CD4-positive, alpha-beta T cell (primary cell): ENCODE measurements at regions not wholly inside any gene's neighbourhood (a gene's known extent, or its start where the extent isn't known, plus 50 kb on each side); places are given as distances from the start of the nearest gene placed in this dataset.

ENCODE experiments used
- ATAC-seq: fragments of 200-7000 bp; cut with Tn5 transposase; one replicate; pipeline ENCODE4 v1.10.0; 2022; ENCODE audit warnings: mild to moderate bottlenecking; ENCODE audit not compliant: poor library complexity
- CTCF ChIA-PET: fragments of 350-600 bp; sonication (Branson Sonifier 250); formaldehyde crosslinking; loops from one replicate; lab custom pipeline; 2021; ENCODE audit warnings: antibody characterized with exemption, inconsistent platforms; lab: Charles Lee
- POLR2A ChIA-PET: fragments of 350-600 bp; sonication (Branson Sonifier 250); formaldehyde crosslinking; loops from one replicate; lab custom pipeline; 2021; ENCODE audit warnings: antibody characterized with exemption, inconsistent platforms; lab: Charles Lee
- DNase-seq, 14 experiments: peaks; one replicate each; pipeline ENCODE4 v3.0.0-alpha.2; 2013 to 2020; ENCODE audit warnings: mixed read lengths in 2 of 14
- H3K27ac ChIP-seq, 2 donors: one replicate each; pipeline versions ENCODE4 v1.5.1 to v1.7.0; 2013; ENCODE audit warnings: low read length in 2 of 2, low read depth in 1 of 2, mild to moderate bottlenecking in 1 of 2
- H3K27me3 ChIP-seq, 2 experiments: 1 replicate in 1 of 2; 2 replicates in 1 of 2; pipeline versions ENCODE4 v1.6.1 to v1.7.0; 2013; ENCODE audit warnings: low read length in 2 of 2, control low read depth in 1 of 2, mild to moderate bottlenecking in 1 of 2, moderate library complexity in 1 of 2; ENCODE audit not compliant: insufficient read depth in 2 of 2, control insufficient read depth in 1 of 2
- H3K36me3 ChIP-seq: one replicate; pipeline ENCODE4 v1.6.1; 2013; ENCODE audit warnings: low read length, control low read depth; ENCODE audit not compliant: insufficient read depth
- H3K4me1 ChIP-seq: one replicate; pipeline ENCODE4 v1.6.1; 2013; ENCODE audit warnings: low read length, control low read depth; ENCODE audit not compliant: insufficient read depth
- H3K4me3 ChIP-seq: one replicate; pipeline ENCODE4 v1.5.1; 2013; ENCODE audit warnings: mild to moderate bottlenecking, low read length, moderate library complexity
- H3K9me3 ChIP-seq, 2 experiments: 1 replicate in 1 of 2; 2 replicates in 1 of 2; pipeline versions ENCODE4 v1.6.1 to v1.7.0; 2013; ENCODE audit warnings: low read length in 2 of 2, mild to moderate bottlenecking in 2 of 2, control low read depth in 1 of 2, moderate library complexity in 1 of 2; ENCODE audit not compliant: control insufficient read depth in 1 of 2, insufficient read depth in 1 of 2
- H3K27ac Mint-ChIP-seq: one replicate; pipeline ENCODE4 v1.8.0; 2020; ENCODE audit warnings: mixed read lengths
- H3K27me3 Mint-ChIP-seq: one replicate; pipeline ENCODE4 v1.8.0; 2021; ENCODE audit warnings: mixed read lengths
- H3K36me3 Mint-ChIP-seq: one replicate; pipeline ENCODE4 v1.8.0; 2021; ENCODE audit warnings: low read depth, mixed read lengths
- H3K4me1 Mint-ChIP-seq: one replicate; pipeline ENCODE4 v1.8.0; 2021; ENCODE audit warnings: low read depth, mixed read lengths
- H3K4me3 Mint-ChIP-seq: one replicate; pipeline ENCODE4 v1.8.0; 2020; ENCODE audit warnings: mild to moderate bottlenecking, mixed read lengths
- H3K9me3 Mint-ChIP-seq: one replicate; pipeline ENCODE4 v1.8.0; 2020; ENCODE audit warnings: mixed read lengths
- CTCF ChIP-seq: fragments of 200-600 bp; IDR thresholded peaks from one replicate; pipeline ENCODE4 v1.8.0; 2022; ENCODE audit warnings: antibody characterized with exemption, mild to moderate bottlenecking
- intact Hi-C, 2 experiments: fragments of 100-400 bp; cut with DNase I in 1 of 2; cut with micrococcal nuclease in 1 of 2; formaldehyde crosslinking; loops; one replicate each; pipeline versions ENCODE4 v1.15.1 to v1.9.0; 2023 to 2025; cut with DNase I, micrococcal nuclease

DNA sequence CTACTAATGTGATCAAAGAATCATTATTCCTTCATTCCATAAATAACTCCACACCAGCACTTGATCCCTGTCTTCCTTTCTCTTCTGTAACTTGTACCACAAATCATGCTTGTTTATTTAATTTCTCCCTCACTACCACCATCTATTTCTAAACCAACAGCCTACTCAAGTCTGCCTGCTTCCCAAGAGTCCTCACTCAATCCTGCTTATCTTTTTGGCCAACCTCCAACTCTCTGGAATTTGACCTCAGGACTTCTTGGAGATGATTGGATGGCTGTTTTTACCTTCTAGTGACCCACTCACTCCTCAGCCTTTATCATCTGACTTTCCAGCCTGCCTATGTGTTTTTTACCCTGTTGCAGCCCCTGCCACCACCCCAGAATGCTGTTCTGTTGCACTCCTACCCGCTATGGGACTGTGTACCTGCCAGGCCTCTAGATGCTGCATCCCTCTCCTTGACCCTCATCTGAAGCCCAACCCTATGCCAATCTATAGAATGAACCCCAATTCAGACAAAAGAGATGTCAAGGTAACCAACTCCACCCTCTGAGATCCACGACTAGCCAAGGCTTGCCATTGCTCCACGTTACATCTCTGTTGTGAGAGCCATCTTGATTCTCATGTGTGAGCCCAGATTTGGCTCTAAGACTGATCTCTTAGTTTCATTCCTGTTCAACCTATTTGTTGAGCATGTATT is 150.2 kb upstream of the PLEKHG7 start:
- Histone ChIP-seq H3K4me3 (no peak overlapping the region), H3K27me3 (no peaks in the 10 kb centered on the region), H3K4me1 (peaks cover 19% of the 10 kb centered on the region), H3K9me3 (peaks cover 0 to 4% of the 10 kb centered on the region in 2 experiments), H3K27ac (peak overlapping the region in 1 of 2 donors; percentile 8), H3K36me3 (no peaks in the 10 kb centered on the region)
- ATAC-seq (no peak), DNase-seq (no peak)
- peaks cover 30% of the 10 kb centered on the region for H3K4me1 Mint-ChIP-seq
- POLR2A ChIA-PET: no interaction called here
- intact Hi-C loops: no loop called here
- H3K9me3 Mint-ChIP-seq: peaks cover 2% of the 10 kb centered on the region
- H3K4me3 Mint-ChIP-seq: no peak overlapping the region
- H3K27me3 Mint-ChIP-seq: no peaks in the 10 kb centered on the region
- H3K36me3 Mint-ChIP-seq: no peaks in the 10 kb centered on the region
- CTCF ChIA-PET: no interaction called here
- TF ChIP-seq CTCF: no peak
- no peak overlapping the region for H3K27ac Mint-ChIP-seq

DNA sequence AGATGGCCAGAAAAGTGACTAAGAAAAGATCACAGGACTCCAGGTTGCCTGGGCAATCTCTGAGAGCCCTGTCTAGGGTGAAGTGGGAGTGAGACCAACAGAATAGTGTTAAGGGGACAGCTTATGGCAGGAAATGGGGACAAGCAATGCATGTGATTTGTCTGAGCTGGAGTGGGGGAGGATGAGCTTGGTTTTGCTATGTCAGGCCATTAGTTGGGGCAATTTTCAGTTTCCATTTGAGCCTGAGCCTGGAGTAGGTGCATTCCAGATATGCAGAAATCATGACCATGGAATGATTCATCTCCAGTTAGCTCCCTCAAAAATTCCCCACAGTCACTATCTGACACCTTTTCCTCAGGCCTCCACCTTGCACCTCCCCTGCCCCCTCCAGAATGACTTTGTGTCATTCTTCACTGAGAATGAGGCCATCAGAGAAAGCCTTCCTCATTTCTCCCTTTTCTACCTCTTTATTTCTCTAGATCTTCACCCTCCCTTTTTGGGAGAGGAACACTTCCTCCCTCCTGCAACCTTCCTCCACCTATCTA is 150.9 kb upstream of the PLEKHG7 start:
- H3K9me3 Mint-ChIP-seq: peaks cover 2% of the 10 kb centered on the region
- TF ChIP-seq CTCF: no peak
- no peaks in the 10 kb centered on the region for H3K27me3 ChIP-seq
- no peaks in the 10 kb centered on the region for H3K36me3 Mint-ChIP-seq
- no peaks in the 10 kb centered on the region for H3K27me3 Mint-ChIP-seq
- peaks cover 13% of the 10 kb centered on the region for H3K4me1 ChIP-seq
- H3K36me3 ChIP-seq: no peaks in the 10 kb centered on the region
- no peak overlapping the region for H3K4me3 ChIP-seq
- ATAC-seq (no peak), DNase-seq (peak in 2 of 14 experiments; percentile 29 to 51)
- H3K4me3 Mint-ChIP-seq: no peak overlapping the region
- ChIA-PET CTCF (no interaction called here), POLR2A (no interaction called here)
- peaks cover 0 to 4% of the 10 kb centered on the region in 2 experiments for H3K9me3 ChIP-seq
- peaks cover 23% of the 10 kb centered on the region for H3K4me1 Mint-ChIP-seq
- intact Hi-C loops: no loop called here
- H3K27ac Mint-ChIP-seq: no peak overlapping the region
- no peak overlapping the region for H3K27ac ChIP-seq

- DNase-seq (no peak), ATAC-seq (no peak)
- POLR2A ChIA-PET: no interaction called here
- no peak for TF ChIP-seq CTCF
- peaks cover 16% of the 10 kb centered on the region for H3K4me1 Mint-ChIP-seq
- H3K27ac ChIP-seq: no peak overlapping the region
- peaks cover 7% of the 10 kb centered on the region for H3K4me1 ChIP-seq
- intact Hi-C loops: no loop called here
- no peaks in the 10 kb centered on the region for H3K36me3 Mint-ChIP-seq
- CTCF ChIA-PET: no interaction called here
- H3K36me3 ChIP-seq: no peaks in the 10 kb centered on the region
- peaks cover 0 to 4% of the 10 kb centered on the region in 2 experiments for H3K9me3 ChIP-seq
- H3K9me3 Mint-ChIP-seq: peaks cover 2% of the 10 kb centered on the region
- no peaks in the 10 kb centered on the region for H3K27me3 Mint-ChIP-seq
- H3K27me3 ChIP-seq: no peaks in the 10 kb centered on the region
- no peak overlapping the region for H3K4me3 Mint-ChIP-seq
- H3K27ac Mint-ChIP-seq: no peak overlapping the region
- H3K4me3 ChIP-seq: no peak overlapping the region
These were observed 151.6 kb upstream of the PLEKHG7 start for GRCh38 chr12:92551210-92551609.
